B cell (primary cell): ENCODE measurements at regions not wholly inside any gene's neighbourhood (a gene's known extent, or its start where the extent isn't known, plus 50 kb on each side); places are given as distances from the start of the nearest gene placed in this dataset.

Source experiments
- ATAC-seq: fragments of 200-7000 bp; cut with Tn5 transposase; one replicate; pipeline ENCODE4 v1.10.0; 2021; ENCODE audit warnings: low read depth, mild to moderate bottlenecking, moderate number of reproducible peaks, moderate library complexity
- CTCF ChIA-PET: fragments of 350-600 bp; sonication (Branson Sonifier 250); formaldehyde crosslinking; loops from one replicate; lab custom pipeline; 2021; ENCODE audit warnings: antibody characterized with exemption, inconsistent platforms; lab: Charles Lee
- POLR2A ChIA-PET: fragments of 350-600 bp; sonication (Branson Sonifier 250); formaldehyde crosslinking; loops from one replicate; lab custom pipeline; 2021; ENCODE audit warnings: antibody characterized with exemption; lab: Charles Lee
- DNase-seq: peaks from one replicate; pipeline ENCODE4 v3.0.0; 2013
- H2AFZ ChIP-seq: 2 replicates; pipeline ENCODE4 v1.6.1; 2012; ENCODE audit warnings: mild to moderate bottlenecking, low read depth, low read length; ENCODE audit not compliant: insufficient read depth, poor library complexity, severe bottlenecking
- H3K27ac ChIP-seq, 2 donors: 1 replicate in 1 of 2; 2 replicates in 1 of 2; pipeline ENCODE4 v1.5.1; 2012 to 2013; ENCODE audit warnings: low read length in 2 of 2, mild to moderate bottlenecking in 2 of 2, moderate library complexity in 1 of 2
- H3K27me3 ChIP-seq, 4 experiments: fragments of 200-600 bp in 1 of 4; sonication (generic) in 1 of 4; replicated peaks in 1 of 4; 1 replicate in 2 of 4; 2 replicates in 2 of 4; pipeline versions ENCODE4 v1.6.1 to v1.7.0; 2013 to 2016; ENCODE audit warnings: low read length in 3 of 4, mild to moderate bottlenecking in 2 of 4, mixed read lengths in 1 of 4, moderate library complexity in 1 of 4; ENCODE audit not compliant: insufficient read depth in 4 of 4, control insufficient read depth in 3 of 4; ENCODE audit errors: control extremely low read depth in 1 of 4
- H3K36me3 ChIP-seq, 2 experiments: replicated peaks in 1 of 2; 1 replicate in 1 of 2; 2 replicates in 1 of 2; pipeline versions ENCODE4 v1.6.1 to v1.7.1; 2013; ENCODE audit warnings: low read length in 1 of 2; ENCODE audit not compliant: insufficient read depth in 2 of 2, control insufficient read depth in 1 of 2; ENCODE audit errors: control extremely low read depth in 1 of 2, extremely low read depth in 1 of 2
- H3K4me1 ChIP-seq, 2 donors: fragments of 200-600 bp in 1 of 2; sonication (generic) in 1 of 2; 1 replicate in 1 of 2; 2 replicates in 1 of 2; pipeline versions ENCODE4 v1.5.1 to v1.6.1; 2013 to 2017; ENCODE audit warnings: low read length in 2 of 2; ENCODE audit not compliant: control insufficient read depth in 2 of 2, insufficient read depth in 2 of 2
- H3K4me2 ChIP-seq: replicated peaks from 2 replicates; pipeline ENCODE3; 2012; ENCODE audit warnings: mild to moderate bottlenecking, low read depth, low read length; ENCODE audit not compliant: poor library complexity, severe bottlenecking
- H3K4me3 ChIP-seq, 5 experiments: fragments of 200-600 bp in 1 of 5; sonication (generic) in 1 of 5; 1 replicate in 3 of 5; 2 replicates in 2 of 5; pipeline versions ENCODE4 v1.5.1 to v1.7.0; 2011 to 2016; ENCODE audit warnings: low read length in 4 of 5, mild to moderate bottlenecking in 4 of 5, low read depth in 2 of 5, control low read depth in 1 of 5, moderate library complexity in 1 of 5; ENCODE audit not compliant: insufficient read depth in 1 of 5; ENCODE audit errors: control extremely low read depth in 1 of 5, extremely low read depth in 1 of 5
- H3K79me2 ChIP-seq: fragments of 200-600 bp; sonication (generic); one replicate; pipeline ENCODE4 v1.6.0; 2016; ENCODE audit warnings: low read length; ENCODE audit not compliant: control insufficient read depth, insufficient read depth
- H3K9ac ChIP-seq: fragments of 200-600 bp; sonication (generic); 2 replicates; pipeline ENCODE4 v1.6.1; 2017; ENCODE audit warnings: mild to moderate bottlenecking, low read length, moderate library complexity
- H3K9me3 ChIP-seq, 3 donors: one replicate each; pipeline versions ENCODE4 v1.6.1 to v1.7.1; 2013; ENCODE audit warnings: low read length in 2 of 3; ENCODE audit not compliant: control insufficient read depth in 2 of 3, insufficient read depth in 1 of 3; ENCODE audit errors: control extremely low read depth in 1 of 3
- H4K20me1 ChIP-seq: 2 replicates; pipeline ENCODE4 v1.6.0; 2012; ENCODE audit warnings: mild to moderate bottlenecking, low read length; ENCODE audit not compliant: insufficient read depth, control insufficient read depth, poor library complexity, severe bottlenecking
- H3K27ac Mint-ChIP-seq: one replicate; pipeline ENCODE4 v1.8.0; 2021; ENCODE audit warnings: mixed read lengths
- H3K27me3 Mint-ChIP-seq: one replicate; pipeline ENCODE4 v1.8.0; 2021; ENCODE audit warnings: mixed read lengths
- H3K4me1 Mint-ChIP-seq: one replicate; pipeline ENCODE4 v1.8.0; 2021; ENCODE audit warnings: mixed read lengths
- H3K4me3 Mint-ChIP-seq: one replicate; pipeline ENCODE4 v1.8.0; 2021; ENCODE audit warnings: mixed read lengths
- H3K9me3 Mint-ChIP-seq: one replicate; pipeline ENCODE4 v1.8.0; 2022; ENCODE audit warnings: mixed read lengths; ENCODE audit not compliant: insufficient read depth
- CTCF ChIP-seq: fragments of 200-600 bp; IDR thresholded peaks from one replicate; pipeline ENCODE4 v1.8.0; 2022; ENCODE audit warnings: antibody characterized with exemption, mild to moderate bottlenecking
- EZH2 ChIP-seq: IDR thresholded peaks from 2 replicates; pipeline ENCODE4 v1.6.1; 2012; ENCODE audit warnings: borderline replicate concordance, low read depth, mild to moderate bottlenecking, moderate library complexity, low read length; ENCODE audit not compliant: insufficient read depth, poor library complexity, severe bottlenecking
- WGBS: methylation state at CpG from one replicate; pipeline ENCODE4 v1.1.5; 2013; ENCODE audit warnings: missing lambda C conversion rate; ENCODE audit not compliant: insufficient coverage; 5-methylcytosine and 5-hydroxymethylcytosine counted together
- intact Hi-C: fragments of 100-400 bp; cut with micrococcal nuclease; formaldehyde crosslinking; loops from one replicate; pipeline ENCODE4 v1.10.0; 2022

- 22% methylated on average over 1 of the region's 3 CpGs for WGBS
- DNase-seq, result no peak
Measured at GRCh38 chr20:60255415-60255814, 297.2 kb downstream of the CDH26 start.

GRCh38 chr20:60255866-60256265 lies 297.6 kb downstream of the CDH26 start:
- TF ChIP-seq CTCF (no peak), EZH2 (no peak)
- DNase-seq (no peak), ATAC-seq (no peak)
- no peak overlapping the region for H3K4me3 Mint-ChIP-seq
- WGBS, result 94% methylated on average over 4 of the region's 6 CpGs
- H3K27me3 ChIP-seq, result no peaks in the 10 kb centered on the region
- no peak overlapping the region for H2AFZ ChIP-seq
- no peaks in the 10 kb centered on the region for H3K4me1 Mint-ChIP-seq
- H3K27ac Mint-ChIP-seq, result no peak overlapping the region
- no peaks in the 10 kb centered on the region for H3K9me3 ChIP-seq
- no peak overlapping the region for H3K4me2 ChIP-seq
- CTCF ChIA-PET, result no interaction called here
- H3K9me3 Mint-ChIP-seq, result no peaks in the 10 kb centered on the region
- POLR2A ChIA-PET, result no interaction called here
- intact Hi-C loops, result no loop called here
- H3K9ac ChIP-seq, result no peak overlapping the region
- no peaks in the 10 kb centered on the region for H3K27me3 Mint-ChIP-seq
- no peaks in the 10 kb centered on the region for H3K4me1 ChIP-seq
- no peaks in the 10 kb centered on the region for H3K79me2 ChIP-seq
- H3K27ac ChIP-seq, result no peak overlapping the region
- no peaks in the 10 kb centered on the region for H3K36me3 ChIP-seq
- H4K20me1 ChIP-seq, result no peaks in the 10 kb centered on the region
- no peak overlapping the region for H3K4me3 ChIP-seq

More at GRCh38 chr20:60255415-60255814, 297.2 kb downstream of the CDH26 start:
- ATAC-seq, result no peak
- POLR2A ChIA-PET, result no interaction called here
- Histone ChIP-seq H3K27ac (no peak overlapping the region), H3K4me1 (no peaks in the 10 kb centered on the region), H4K20me1 (no peaks in the 10 kb centered on the region), H3K4me2 (no peak overlapping the region), H3K9me3 (no peaks in the 10 kb centered on the region), H2AFZ (no peak overlapping the region), H3K9ac (no peak overlapping the region), H3K4me3 (no peak overlapping the region), H3K79me2 (no peaks in the 10 kb centered on the region), H3K36me3 (no peaks in the 10 kb centered on the region), H3K27me3 (no peaks in the 10 kb centered on the region)
- TF ChIP-seq EZH2 (no peak), CTCF (no peak)
- Mint-ChIP-seq H3K4me1 (no peaks in the 10 kb centered on the region), H3K9me3 (no peaks in the 10 kb centered on the region), H3K27me3 (no peaks in the 10 kb centered on the region), H3K27ac (no peak overlapping the region), H3K4me3 (no peak overlapping the region)
- intact Hi-C loops, result no loop called here
- CTCF ChIA-PET, result no interaction called here
